Caco-2 (cell line): ENCODE measurements at regions not wholly inside any gene's neighbourhood (a gene's known extent, or its start where the extent isn't known, plus 50 kb on each side); places are given as distances from the start of the nearest gene placed in this dataset.

Experiments used
- BruUV-seq: library from RNA; stranded (reverse); fragments of 400-500 nt; replicated peaks from 2 replicates; lab custom pipeline; 2021; lab: Mats Ljungman, UMichigan
- CTCF ChIA-PET: fragments of 300-600 bp; sonication (Branson Sonifier 250); formaldehyde crosslinking; loops from one replicate; lab custom pipeline; 2022; ENCODE audit warnings: antibody characterized with exemption; lab: Charles Lee
- POLR2A ChIA-PET: fragments of 300-600 bp; sonication (Branson Sonifier 250); formaldehyde crosslinking; loops from one replicate; lab custom pipeline; 2022; ENCODE audit warnings: antibody characterized with exemption; lab: Charles Lee
- DNase-seq, 2 experiments: peaks; one replicate each; pipeline versions ENCODE4 v3.0.0 to v3.0.0-alpha.2; 2020 to 2022
- H3K27me3 ChIP-seq: replicated peaks from 2 replicates; pipeline ENCODE4 v1.6.0; 2011; ENCODE audit warnings: low read length; ENCODE audit not compliant: control insufficient read depth, insufficient read depth
- H3K36me3 ChIP-seq: 2 replicates; pipeline ENCODE4 v1.5.1; 2011; ENCODE audit warnings: low read length; ENCODE audit not compliant: control insufficient read depth, insufficient read depth
- H3K4me1 ChIP-seq: fragments of 250-450 bp; sonication (Bioruptor Pico); 2 replicates; pipeline ENCODE4 v1.5.1; 2020; ENCODE audit warnings: mild to moderate bottlenecking
- H3K4me3 ChIP-seq: 2 replicates; pipeline ENCODE4 v1.5.1; 2011; ENCODE audit warnings: low read depth, mild to moderate bottlenecking, control low read depth, low read length
- H3K9me3 ChIP-seq: fragments of 250-450 bp; sonication (Bioruptor Pico); 2 replicates; pipeline ENCODE4 v1.5.1; 2020; ENCODE audit warnings: mild to moderate bottlenecking, moderate library complexity
- H3K27ac Mint-ChIP-seq: one replicate; pipeline ENCODE4 v1.8.0; 2022; ENCODE audit warnings: mixed read lengths; ENCODE audit not compliant: unreplicated experiment
- H3K27me3 Mint-ChIP-seq: one replicate; pipeline ENCODE4 v1.8.0; 2022; ENCODE audit warnings: mixed read lengths; ENCODE audit not compliant: insufficient read depth, unreplicated experiment
- H3K36me3 Mint-ChIP-seq: one replicate; pipeline ENCODE4 v1.8.0; 2022; ENCODE audit warnings: mild to moderate bottlenecking, mixed read lengths; ENCODE audit not compliant: insufficient read depth, unreplicated experiment
- H3K4me1 Mint-ChIP-seq: one replicate; pipeline ENCODE4 v1.8.0; 2022; ENCODE audit warnings: low read depth, mixed read lengths; ENCODE audit not compliant: unreplicated experiment
- H3K4me3 Mint-ChIP-seq: one replicate; pipeline ENCODE4 v1.8.0; 2022; ENCODE audit warnings: mild to moderate bottlenecking, moderate library complexity, mixed read lengths; ENCODE audit not compliant: unreplicated experiment
- H3K9me3 Mint-ChIP-seq: one replicate; pipeline ENCODE4 v1.8.0; 2022; ENCODE audit warnings: mixed read lengths; ENCODE audit not compliant: unreplicated experiment
- intact Hi-C: fragments of 100-400 bp; cut with micrococcal nuclease; formaldehyde crosslinking; loops from one replicate; pipeline ENCODE4 v1.10.0; 2022; ENCODE audit not compliant: unreplicated experiment
- TF ChIP-seq, protein P1 (sequence below), 2 experiments: fragments of 200-600 bp in 1 of 2; IDR thresholded peaks; 1 replicate in 1 of 2; 2 replicates in 1 of 2; pipeline versions ENCODE4 v1.5.1 to v1.8.0; 2011 to 2022; ENCODE audit warnings: antibody characterized with exemption in 1 of 2, control low read depth in 1 of 2, inconsistent platforms in 1 of 2, low read depth in 1 of 2, low read length in 1 of 2, mild to moderate bottlenecking in 1 of 2, moderate library complexity in 1 of 2; ENCODE audit not compliant: insufficient read depth in 1 of 2, severe bottlenecking in 1 of 2, unreplicated experiment in 1 of 2

DNA sequence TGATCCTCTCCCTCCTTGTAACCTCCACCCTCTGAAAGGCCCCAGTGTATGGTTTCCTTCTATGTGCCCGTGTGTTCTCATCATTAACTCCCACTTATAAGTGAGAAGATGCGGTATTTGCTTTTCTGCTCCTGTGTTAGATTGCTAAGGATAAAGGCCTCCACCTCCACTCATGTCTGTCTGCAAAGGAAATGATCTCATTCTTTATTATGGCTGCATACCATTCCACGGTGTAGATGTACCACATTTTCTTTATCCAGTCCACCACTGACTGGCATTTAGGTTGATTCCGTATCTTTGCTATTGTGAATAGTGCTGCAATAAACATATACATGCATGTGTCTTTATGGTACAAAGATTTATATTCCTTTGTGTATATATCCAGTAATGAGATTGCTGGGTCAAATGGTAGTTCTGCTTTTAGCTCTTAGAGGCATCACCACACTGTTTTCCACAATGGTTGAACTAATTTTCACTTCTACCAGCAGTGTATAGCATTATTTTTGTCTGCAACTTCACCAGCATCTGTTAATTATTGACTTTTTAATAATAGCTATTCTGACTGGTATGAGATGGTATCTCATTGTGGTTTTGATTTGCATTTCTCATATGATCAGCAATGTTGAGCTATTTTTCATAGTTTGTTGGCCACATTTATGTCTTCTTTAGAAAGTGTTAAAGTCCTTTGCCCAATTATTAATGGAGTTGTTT, 1030.9 kb downstream of the FSTL5 start:
- Histone ChIP-seq H3K27me3 (no peaks in the 10 kb centered on the region), H3K36me3 (no peaks in the 10 kb centered on the region), H3K4me1 (no peaks in the 10 kb centered on the region), H3K9me3 (no peaks in the 10 kb centered on the region), H3K4me3 (no peak overlapping the region)
- H3K36me3 Mint-ChIP-seq, result no peaks in the 10 kb centered on the region
- ChIA-PET POLR2A (no interaction called here), CTCF (no interaction called here)
- BruUV-seq, result no TSS peak
- no peaks in the 10 kb centered on the region for H3K27me3 Mint-ChIP-seq
- no peak for DNase-seq
- H3K27ac Mint-ChIP-seq, result no peak overlapping the region
- peaks cover 3% of the 10 kb centered on the region for H3K9me3 Mint-ChIP-seq
- H3K4me3 Mint-ChIP-seq, result no peak overlapping the region
- no peaks in the 10 kb centered on the region for H3K4me1 Mint-ChIP-seq
- TF ChIP-seq, protein P1, sequence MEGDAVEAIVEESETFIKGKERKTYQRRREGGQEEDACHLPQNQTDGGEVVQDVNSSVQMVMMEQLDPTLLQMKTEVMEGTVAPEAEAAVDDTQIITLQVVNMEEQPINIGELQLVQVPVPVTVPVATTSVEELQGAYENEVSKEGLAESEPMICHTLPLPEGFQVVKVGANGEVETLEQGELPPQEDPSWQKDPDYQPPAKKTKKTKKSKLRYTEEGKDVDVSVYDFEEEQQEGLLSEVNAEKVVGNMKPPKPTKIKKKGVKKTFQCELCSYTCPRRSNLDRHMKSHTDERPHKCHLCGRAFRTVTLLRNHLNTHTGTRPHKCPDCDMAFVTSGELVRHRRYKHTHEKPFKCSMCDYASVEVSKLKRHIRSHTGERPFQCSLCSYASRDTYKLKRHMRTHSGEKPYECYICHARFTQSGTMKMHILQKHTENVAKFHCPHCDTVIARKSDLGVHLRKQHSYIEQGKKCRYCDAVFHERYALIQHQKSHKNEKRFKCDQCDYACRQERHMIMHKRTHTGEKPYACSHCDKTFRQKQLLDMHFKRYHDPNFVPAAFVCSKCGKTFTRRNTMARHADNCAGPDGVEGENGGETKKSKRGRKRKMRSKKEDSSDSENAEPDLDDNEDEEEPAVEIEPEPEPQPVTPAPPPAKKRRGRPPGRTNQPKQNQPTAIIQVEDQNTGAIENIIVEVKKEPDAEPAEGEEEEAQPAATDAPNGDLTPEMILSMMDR (IDR thresholded peaks at IDR 0.05; ENCODE audit: insufficient read depth in 1 of 2, low read depth in 1 of 2, low read length in 1 of 2, severe bottlenecking in 1 of 2, unreplicated experiment in 1 of 2), result no peak
- intact Hi-C loops, result no loop called here

DNA sequence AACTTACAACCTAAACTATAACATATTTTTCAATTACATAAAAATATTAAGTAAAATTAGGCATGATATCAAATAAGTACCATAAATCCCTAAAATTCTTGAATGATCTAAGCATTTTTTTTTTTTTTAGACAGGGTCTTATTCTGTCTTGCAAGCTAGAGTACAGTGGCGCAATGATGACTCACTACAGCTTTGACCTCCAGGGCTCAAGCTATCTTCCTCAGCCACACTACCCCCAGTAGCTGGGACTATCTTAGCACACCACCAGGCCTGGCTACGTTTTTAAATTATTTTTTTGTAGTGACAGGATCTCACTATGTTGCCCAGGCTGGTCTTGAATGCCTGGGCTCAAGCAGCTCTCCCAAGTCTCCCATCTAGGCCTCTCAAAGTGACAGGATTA, 1042.3 kb downstream of the FSTL5 start:
- H3K9me3 Mint-ChIP-seq, result peaks cover 8% of the 10 kb centered on the region
- Histone ChIP-seq H3K9me3 (no peaks in the 10 kb centered on the region), H3K4me1 (no peaks in the 10 kb centered on the region), H3K4me3 (no peak overlapping the region), H3K27me3 (no peaks in the 10 kb centered on the region), H3K36me3 (no peaks in the 10 kb centered on the region)
- H3K4me3 Mint-ChIP-seq, result no peak overlapping the region
- no peak overlapping the region for H3K27ac Mint-ChIP-seq
- intact Hi-C loops, result no loop called here
- POLR2A ChIA-PET, result no interaction called here
- H3K36me3 Mint-ChIP-seq, result no peaks in the 10 kb centered on the region
- no peaks in the 10 kb centered on the region for H3K4me1 Mint-ChIP-seq
- TF ChIP-seq, protein P1 (IDR thresholded peaks at IDR 0.05; ENCODE audit: insufficient read depth in 1 of 2, low read depth in 1 of 2, low read length in 1 of 2, severe bottlenecking in 1 of 2, unreplicated experiment in 1 of 2), result no peak
- BruUV-seq, result no TSS peak
- no peaks in the 10 kb centered on the region for H3K27me3 Mint-ChIP-seq
- no peak for DNase-seq
- CTCF ChIA-PET, result no interaction called here

DNA sequence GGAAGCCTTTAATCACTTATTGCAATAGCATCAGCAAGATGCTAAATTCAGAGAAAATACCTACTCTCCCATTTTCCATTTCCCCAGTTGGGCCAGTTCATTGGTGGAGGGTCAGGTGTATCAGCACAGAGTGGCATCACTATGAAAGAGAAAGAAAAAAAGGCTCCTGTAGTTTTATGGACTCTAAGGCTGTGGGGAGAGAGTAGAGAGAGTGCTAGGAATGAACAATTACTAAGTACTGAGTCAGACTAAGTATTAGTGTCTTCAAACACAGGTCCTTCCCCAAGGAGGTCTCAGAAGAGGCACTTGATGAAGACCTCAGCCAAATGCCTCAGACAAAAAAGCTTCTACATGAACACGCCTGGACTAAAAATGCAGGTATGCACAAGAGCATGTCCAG, 1061.9 kb downstream of the FSTL5 start:
- intact Hi-C loops, result no loop called here
- Mint-ChIP-seq H3K4me3 (no peak overlapping the region), H3K27ac (no peak overlapping the region), H3K27me3 (no peaks in the 10 kb centered on the region), H3K4me1 (no peaks in the 10 kb centered on the region), H3K36me3 (no peaks in the 10 kb centered on the region), H3K9me3 (no peaks in the 10 kb centered on the region)
- H3K4me1 ChIP-seq, result no peaks in the 10 kb centered on the region
- no TSS peak for BruUV-seq
- ChIA-PET POLR2A (no interaction called here), CTCF (no interaction called here)
- TF ChIP-seq, protein P1 (IDR thresholded peaks at IDR 0.05; ENCODE audit: insufficient read depth in 1 of 2, low read depth in 1 of 2, low read length in 1 of 2, severe bottlenecking in 1 of 2, unreplicated experiment in 1 of 2), result no peak
- no peak overlapping the region for H3K4me3 ChIP-seq
- no peaks in the 10 kb centered on the region for H3K9me3 ChIP-seq
- no peaks in the 10 kb centered on the region for H3K36me3 ChIP-seq
- no peak for DNase-seq
- H3K27me3 ChIP-seq, result no peaks in the 10 kb centered on the region
